Endothelial cell of umbilical vein (primary cell): ENCODE measurements at regions not wholly inside any gene's neighbourhood (a gene's known extent, or its start where the extent isn't known, plus 50 kb on each side); places are given as distances from the start of the nearest gene placed in this dataset.

Experiments
- BruUV-seq: library from RNA; stranded (reverse); fragments of 400-500 nt; replicated peaks from 2 replicates; lab custom pipeline; 2021; lab: Mats Ljungman, UMichigan
- CTCF ChIA-PET: fragments of 300-600, 350-600 bp; sonication (Branson Sonifier 250); formaldehyde crosslinking; loops from one replicate; lab custom pipeline; 2021; ENCODE audit warnings: antibody characterized with exemption, inconsistent platforms; lab: Charles Lee
- POLR2A ChIA-PET: fragments of 300-600, 350-600 bp; sonication (Branson Sonifier 250); formaldehyde crosslinking; loops from one replicate; lab custom pipeline; 2021; ENCODE audit warnings: antibody characterized with exemption, inconsistent platforms; lab: Charles Lee
- DNase-seq: peaks from one replicate; pipeline ENCODE4 v3.0.0-alpha.2; 2011; ENCODE audit warnings: low read depth, low spot score
- FAIRE-seq: peaks from 2 replicates; lab custom pipeline; 2011; peaks lifted over from hg19 to GRCh38; lab: Jason Lieb, UNC
- H2AFZ ChIP-seq: 2 replicates; pipeline ENCODE4 v1.6.0; 2012; ENCODE audit warnings: low read depth, low read length, control low read depth, inconsistent platforms
- H3K27ac ChIP-seq: 2 replicates; pipeline ENCODE4 v1.5.1; 2011; ENCODE audit warnings: low read depth, mild to moderate bottlenecking, control low read depth, low read length, moderate library complexity; ENCODE audit not compliant: insufficient read depth
- H3K27me3 ChIP-seq, 2 experiments: 2 replicates each; pipeline versions ENCODE4 v1.6.0 to v1.6.1; 2011; ENCODE audit warnings: low read length in 2 of 2, mixed read lengths in 1 of 2; ENCODE audit not compliant: control insufficient read depth in 2 of 2, insufficient read depth in 2 of 2
- H3K36me3 ChIP-seq, 2 experiments: 2 replicates in 1 of 2; 3 replicates in 1 of 2; pipeline ENCODE4 v1.5.1; 2011; ENCODE audit warnings: low read length in 2 of 2, mild to moderate bottlenecking in 1 of 2, moderate library complexity in 1 of 2; ENCODE audit not compliant: control insufficient read depth in 2 of 2, insufficient read depth in 2 of 2; ENCODE audit errors: extremely low read depth in 1 of 2
- H3K4me1 ChIP-seq: 3 replicates; pipeline ENCODE4 v1.5.1; 2011; ENCODE audit warnings: mild to moderate bottlenecking, low read length; ENCODE audit not compliant: control insufficient read depth, insufficient read depth; ENCODE audit errors: extremely low read depth
- H3K4me2 ChIP-seq: 2 replicates; pipeline ENCODE4 v1.6.1; 2011; ENCODE audit warnings: low read length, control low read depth, mixed read lengths; ENCODE audit not compliant: insufficient read depth
- H3K4me3 ChIP-seq, 3 experiments: fragments of 200-600 bp in 1 of 3; sonication (generic), shearing (Covaris generic) in 1 of 3; replicated peaks in 1 of 3; 2 replicates each; pipeline ENCODE4 v1.5.1; 2011 to 2016; ENCODE audit warnings: control low read depth in 3 of 3, low read length in 3 of 3, mild to moderate bottlenecking in 2 of 3, inconsistent platforms in 1 of 3, low read depth in 1 of 3, moderate library complexity in 1 of 3; ENCODE audit not compliant: insufficient read depth in 1 of 3
- H3K79me2 ChIP-seq: 2 replicates; pipeline ENCODE4 v1.6.0; 2012; ENCODE audit warnings: low read length, inconsistent platforms; ENCODE audit not compliant: control insufficient read depth, insufficient read depth
- H3K9ac ChIP-seq: replicated peaks from 2 replicates; pipeline ENCODE3; 2011; ENCODE audit warnings: low read length, control low read depth; ENCODE audit not compliant: insufficient read depth; ENCODE audit errors: extremely low read depth
- H3K9me1 ChIP-seq: replicated peaks from 3 replicates; pipeline ENCODE4 v1.6.0; 2011; ENCODE audit warnings: mild to moderate bottlenecking, low read length; ENCODE audit not compliant: control insufficient read depth, insufficient read depth; ENCODE audit errors: extremely low read depth
- H3K9me3 ChIP-seq: replicated peaks from 2 replicates; pipeline ENCODE4 v1.5.1; 2012; ENCODE audit warnings: low read length, inconsistent platforms; ENCODE audit not compliant: control insufficient read depth, insufficient read depth
- H4K20me1 ChIP-seq: replicated peaks from 2 replicates; pipeline ENCODE3; 2011; ENCODE audit warnings: mild to moderate bottlenecking, low read length; ENCODE audit not compliant: control insufficient read depth, insufficient read depth; ENCODE audit errors: extremely low read depth
- EZH2 ChIP-seq: IDR thresholded peaks from 2 replicates; pipeline ENCODE4 v1.6.1; 2012; ENCODE audit warnings: borderline replicate concordance, low read depth, mild to moderate bottlenecking, moderate library complexity, low read length, inconsistent platforms; ENCODE audit not compliant: severe bottlenecking
- FOS ChIP-seq: IDR thresholded peaks from 2 replicates; pipeline ENCODE4 v1.6.1; 2011; ENCODE audit warnings: mild to moderate bottlenecking, low read length, moderate library complexity, borderline replicate concordance; ENCODE audit not compliant: insufficient read depth
- GATA2 ChIP-seq: IDR thresholded peaks from 2 replicates; pipeline ENCODE4 v1.7.0; 2011; ENCODE audit warnings: low read depth, mild to moderate bottlenecking, moderate library complexity, mixed read lengths, low read length; ENCODE audit not compliant: insufficient read length, insufficient read depth
- JUN ChIP-seq: IDR thresholded peaks from 2 replicates; pipeline ENCODE4 v1.6.1; 2011; ENCODE audit warnings: borderline replicate concordance, low read depth; ENCODE audit not compliant: insufficient read length, insufficient read depth
- MYC ChIP-seq: IDR thresholded peaks from one replicate; pipeline ENCODE4 v1.6.1; 2011; ENCODE audit warnings: mild to moderate bottlenecking, low read depth, low read length
- POLR2A ChIP-seq: IDR thresholded peaks from 2 replicates; pipeline ENCODE4 v1.6.1; 2012; ENCODE audit warnings: low read depth, mild to moderate bottlenecking, control low read depth, low read length
- POLR2AphosphoS5 ChIP-seq: IDR thresholded peaks from 2 replicates; pipeline ENCODE4 v1.6.1; 2012; ENCODE audit warnings: low read depth, mild to moderate bottlenecking, control low read depth, low read length, moderate library complexity; ENCODE audit not compliant: insufficient read depth
- dilution Hi-C: fragments of 300-500 bp; cut with MboI; formaldehyde crosslinking; loops from one replicate; pipeline ENCODE4 v1.15.0; 2019; ENCODE audit warnings: low sequenced_read_pairs; ENCODE audit not compliant: extremely low pct_ligation_motif_present
- intact Hi-C: fragments of 100-400 bp; cut with micrococcal nuclease; formaldehyde crosslinking; loops from one replicate; pipeline ENCODE4 v1.10.0; 2022
- TF ChIP-seq, protein P1 (sequence below): IDR thresholded peaks from 2 replicates; pipeline ENCODE4 v1.6.1; 2011; ENCODE audit not compliant: insufficient read depth, insufficient read length
- TF ChIP-seq, protein P2 (sequence below), 2 donors: IDR thresholded peaks; 1 replicate in 1 of 2; 2 replicates in 1 of 2; pipeline ENCODE4 v1.5.1; 2011; ENCODE audit warnings: low read length in 2 of 2, mild to moderate bottlenecking in 2 of 2, moderate library complexity in 2 of 2, control low read depth in 1 of 2, inconsistent platforms in 1 of 2, low read depth in 1 of 2; ENCODE audit not compliant: insufficient read depth in 1 of 2; ENCODE audit errors: extremely low read depth in 1 of 2

DNA sequence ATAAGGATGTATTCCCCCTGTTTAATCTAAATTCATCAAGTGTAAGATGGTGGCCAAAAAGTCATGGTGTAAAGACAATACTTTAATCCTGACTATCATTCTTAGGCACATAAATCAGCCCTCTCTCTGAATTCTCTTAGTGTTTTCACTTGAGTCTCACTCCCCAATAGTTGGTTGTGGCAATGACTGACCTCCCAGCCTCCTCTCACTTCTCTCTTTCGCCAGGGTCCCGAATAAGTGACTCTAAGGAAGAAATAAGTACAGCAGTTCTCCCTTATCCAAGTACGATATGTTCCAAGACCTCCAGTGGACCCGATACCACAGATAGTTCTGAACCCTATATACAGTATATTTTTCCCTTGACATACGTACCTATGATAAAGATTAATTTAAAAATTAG, 335.3 kb downstream of the MAF start:
- ChIA-PET POLR2A (no interaction called here), CTCF (no interaction called here)
- no TSS peak for BruUV-seq
- no peak for FAIRE-seq
- H2AFZ ChIP-seq = no peak overlapping the region
- no peaks in the 10 kb centered on the region for H3K4me1 ChIP-seq
- no peak overlapping the region for H3K27ac ChIP-seq
- intact Hi-C loops = no loop called here
- no peak overlapping the region for H3K9ac ChIP-seq
- H3K9me1 ChIP-seq = no peaks in the 10 kb centered on the region
- TF ChIP-seq POLR2AphosphoS5 = no peak
- TF ChIP-seq JUN = no peak
- TF ChIP-seq POLR2A = no peak
- TF ChIP-seq, protein P1, sequence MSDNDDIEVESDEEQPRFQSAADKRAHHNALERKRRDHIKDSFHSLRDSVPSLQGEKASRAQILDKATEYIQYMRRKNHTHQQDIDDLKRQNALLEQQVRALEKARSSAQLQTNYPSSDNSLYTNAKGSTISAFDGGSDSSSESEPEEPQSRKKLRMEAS = no peak
- no peak for TF ChIP-seq EZH2
- TF ChIP-seq FOS = no peak
- H3K9me3 ChIP-seq = peaks cover 4% of the 10 kb centered on the region
- DNase-seq = no peak
- no peaks in the 10 kb centered on the region for H3K36me3 ChIP-seq
- no peaks in the 10 kb centered on the region for H3K27me3 ChIP-seq
- dilution Hi-C loops = no loop called here
- no peak overlapping the region for H3K4me3 ChIP-seq
- H3K79me2 ChIP-seq = no peaks in the 10 kb centered on the region
- no peaks in the 10 kb centered on the region for H4K20me1 ChIP-seq
- H3K4me2 ChIP-seq = no peak overlapping the region

DNA sequence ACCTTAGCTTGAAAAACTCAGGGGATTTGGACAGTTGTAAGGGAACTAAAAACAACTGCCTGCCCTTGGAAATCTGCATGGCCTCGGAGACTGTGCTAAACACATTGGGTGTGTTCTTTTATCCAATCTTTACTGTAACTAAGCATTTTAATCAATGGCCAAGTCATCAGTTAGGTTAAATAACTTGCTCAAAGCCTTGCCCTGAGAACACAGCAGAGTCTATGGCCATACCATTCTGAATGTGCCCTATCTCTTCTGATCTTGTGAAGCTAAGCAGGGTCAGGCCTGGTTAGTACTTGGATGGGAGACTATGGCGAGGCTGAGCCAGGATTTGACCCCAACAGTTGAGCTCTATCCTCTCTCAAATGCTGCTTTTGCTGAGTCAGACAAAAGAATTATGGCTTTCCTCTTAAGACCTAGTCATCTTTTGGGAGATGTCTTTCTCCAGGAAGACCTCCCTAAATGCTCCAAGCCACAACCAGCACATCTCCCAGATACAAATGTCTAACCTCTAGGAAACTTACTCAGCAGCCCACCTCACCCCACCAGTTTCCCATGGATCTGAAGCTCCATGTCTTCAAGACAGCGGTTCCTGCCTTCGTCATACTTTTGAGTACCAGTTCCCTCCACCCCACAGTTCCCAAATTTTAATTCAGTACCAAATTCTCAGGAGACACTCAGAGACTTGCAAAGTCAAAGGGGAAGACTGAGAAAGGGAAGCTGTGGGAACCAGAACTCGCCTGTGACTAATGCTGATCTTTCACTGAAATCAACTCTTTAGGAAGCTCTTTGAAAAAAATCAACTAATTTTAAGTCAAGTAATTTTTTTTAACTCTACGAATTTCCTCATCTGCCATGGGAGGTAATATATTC, 336.1 kb downstream of the MAF start:
- H3K4me2 ChIP-seq = no peak overlapping the region
- no TSS peak for BruUV-seq
- TF ChIP-seq, protein P1 = no peak
- no peak for TF ChIP-seq EZH2
- TF ChIP-seq FOS = no peak
- TF ChIP-seq, protein P2, sequence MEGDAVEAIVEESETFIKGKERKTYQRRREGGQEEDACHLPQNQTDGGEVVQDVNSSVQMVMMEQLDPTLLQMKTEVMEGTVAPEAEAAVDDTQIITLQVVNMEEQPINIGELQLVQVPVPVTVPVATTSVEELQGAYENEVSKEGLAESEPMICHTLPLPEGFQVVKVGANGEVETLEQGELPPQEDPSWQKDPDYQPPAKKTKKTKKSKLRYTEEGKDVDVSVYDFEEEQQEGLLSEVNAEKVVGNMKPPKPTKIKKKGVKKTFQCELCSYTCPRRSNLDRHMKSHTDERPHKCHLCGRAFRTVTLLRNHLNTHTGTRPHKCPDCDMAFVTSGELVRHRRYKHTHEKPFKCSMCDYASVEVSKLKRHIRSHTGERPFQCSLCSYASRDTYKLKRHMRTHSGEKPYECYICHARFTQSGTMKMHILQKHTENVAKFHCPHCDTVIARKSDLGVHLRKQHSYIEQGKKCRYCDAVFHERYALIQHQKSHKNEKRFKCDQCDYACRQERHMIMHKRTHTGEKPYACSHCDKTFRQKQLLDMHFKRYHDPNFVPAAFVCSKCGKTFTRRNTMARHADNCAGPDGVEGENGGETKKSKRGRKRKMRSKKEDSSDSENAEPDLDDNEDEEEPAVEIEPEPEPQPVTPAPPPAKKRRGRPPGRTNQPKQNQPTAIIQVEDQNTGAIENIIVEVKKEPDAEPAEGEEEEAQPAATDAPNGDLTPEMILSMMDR (IDR thresholded peaks at IDR 0.05; ENCODE audit: extremely low read depth in 1 of 2, insufficient read depth in 1 of 2, low read depth in 1 of 2, low read length in 2 of 2) = no peak
- TF ChIP-seq GATA2 = no peak
- no peak for TF ChIP-seq POLR2A
- TF ChIP-seq JUN = no peak
- no peak for TF ChIP-seq MYC
- no peak for TF ChIP-seq POLR2AphosphoS5
- H3K9me1 ChIP-seq = no peaks in the 10 kb centered on the region
- H4K20me1 ChIP-seq = no peaks in the 10 kb centered on the region
- no peak overlapping the region for H2AFZ ChIP-seq
- dilution Hi-C loops = no loop called here
- peaks cover 4% of the 10 kb centered on the region for H3K9me3 ChIP-seq
- ChIA-PET CTCF (no interaction called here), POLR2A (no interaction called here)
- no peak for FAIRE-seq
- intact Hi-C loops = no loop called here
- H3K4me3 ChIP-seq = no peak overlapping the region
- no peaks in the 10 kb centered on the region for H3K4me1 ChIP-seq
- H3K9ac ChIP-seq = no peak overlapping the region
- no peaks in the 10 kb centered on the region for H3K79me2 ChIP-seq
- no peak for DNase-seq
- no peaks in the 10 kb centered on the region for H3K36me3 ChIP-seq
- H3K27me3 ChIP-seq = no peaks in the 10 kb centered on the region
- no peak overlapping the region for H3K27ac ChIP-seq
